Retinal pigment epithelial cell (primary cell): ENCODE measurements at regions not wholly inside any gene's neighbourhood (a gene's known extent, or its start where the extent isn't known, plus 50 kb on each side); places are given as distances from the start of the nearest gene placed in this dataset.

Source experiments
- DNase-seq: peaks from one replicate; pipeline ENCODE4 v3.0.0-alpha.2; 2010; ENCODE audit warnings: low read depth
- H3K4me3 ChIP-seq: 2 replicates; pipeline ENCODE4 v1.5.1; 2011; ENCODE audit warnings: mild to moderate bottlenecking, low read length, control low read depth, moderate library complexity
- CTCF ChIP-seq: conservative IDR thresholded peaks from 2 replicates; pipeline ENCODE4 v1.5.1; 2011; ENCODE audit warnings: low read depth, low read length, control low read depth, inconsistent platforms

DNA sequence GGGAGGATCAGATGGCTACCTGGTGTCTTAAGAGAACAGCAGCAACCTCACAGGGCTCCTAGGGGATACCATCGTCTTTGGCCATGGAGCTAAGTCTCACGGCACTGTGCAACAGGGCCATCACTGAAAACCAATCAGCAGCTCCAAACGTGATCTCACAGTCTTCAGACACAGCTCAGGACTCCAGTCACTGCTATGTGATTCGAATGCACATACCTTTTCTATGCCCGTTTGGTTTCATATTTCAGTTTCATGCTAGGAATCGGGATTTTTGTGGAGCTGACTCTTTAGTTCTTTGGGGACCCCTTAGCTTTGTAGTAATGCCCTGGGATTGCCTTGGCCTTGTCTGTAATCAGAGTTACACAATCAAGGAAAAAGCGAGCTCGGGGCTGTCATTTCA, 162.8 kb upstream of the CDH11 start:
- no peak overlapping the region for H3K4me3 ChIP-seq
- TF ChIP-seq CTCF = no peak
- DNase-seq = no peak

DNA sequence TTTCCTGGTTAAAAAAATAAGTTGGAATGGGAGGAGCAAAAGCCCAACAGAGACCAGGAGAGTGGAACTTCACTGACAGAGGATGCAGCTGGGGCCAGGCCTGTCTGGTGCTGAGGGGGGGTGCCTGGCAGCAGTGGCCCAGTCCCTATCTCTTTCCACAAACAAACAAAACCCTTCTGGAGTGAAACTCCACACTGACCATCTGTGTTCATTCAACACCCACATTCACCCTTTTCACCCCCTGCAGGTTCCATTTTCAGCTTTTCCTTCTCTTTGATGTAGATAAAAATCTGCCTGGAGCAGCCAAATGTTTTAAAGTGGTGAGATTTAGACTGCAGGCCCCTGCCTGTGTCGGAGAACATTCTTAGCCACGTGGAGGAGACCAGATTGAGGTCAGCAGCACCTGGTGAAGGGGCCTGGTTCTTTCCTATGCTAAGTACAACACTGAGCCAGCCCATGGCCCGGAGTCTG, 161.4 kb upstream of the CDH11 start:
- no peak overlapping the region for H3K4me3 ChIP-seq
- no peak for TF ChIP-seq CTCF
- no peak for DNase-seq

DNA sequence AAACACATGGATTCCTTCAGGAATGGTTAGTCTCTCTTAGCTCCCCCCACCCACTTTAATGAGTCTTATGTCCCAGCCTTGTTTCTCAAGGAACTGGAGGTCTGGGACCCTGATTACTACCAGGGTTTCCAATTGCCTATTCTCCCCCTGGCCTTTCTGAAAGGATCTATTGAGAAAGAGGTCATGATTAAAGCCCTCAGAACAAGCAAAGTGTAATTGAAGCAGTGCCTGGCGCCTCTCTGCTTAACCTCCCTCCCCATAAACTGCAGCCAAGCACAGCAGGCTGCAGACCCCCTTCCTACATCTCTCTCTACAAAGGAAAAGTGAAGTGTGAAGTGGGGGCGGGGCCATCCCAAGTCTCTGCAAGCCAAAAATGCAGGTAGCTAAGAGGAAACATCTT, 159.7 kb upstream of the CDH11 start:
- no peak overlapping the region for H3K4me3 ChIP-seq
- TF ChIP-seq CTCF = no peak
- no peak for DNase-seq

GRCh38 chr16:65280845-65281512, 159.1 kb upstream of the CDH11 start:
- TF ChIP-seq CTCF = no peak

GRCh38 chr16:65279576-65279975, 157.7 kb upstream of the CDH11 start:
- no peak for DNase-seq
- TF ChIP-seq CTCF = no peak
- no peak overlapping the region for H3K4me3 ChIP-seq

More at GRCh38 chr16:65280845-65281512, 159.1 kb upstream of the CDH11 start:
- DNase-seq = no peak
- no peak overlapping the region for H3K4me3 ChIP-seq

GRCh38 chr16:65278874-65279273, 157.0 kb upstream of the CDH11 start:
- TF ChIP-seq CTCF = no peak
- DNase-seq = no peak
- H3K4me3 ChIP-seq = no peak overlapping the region

DNA sequence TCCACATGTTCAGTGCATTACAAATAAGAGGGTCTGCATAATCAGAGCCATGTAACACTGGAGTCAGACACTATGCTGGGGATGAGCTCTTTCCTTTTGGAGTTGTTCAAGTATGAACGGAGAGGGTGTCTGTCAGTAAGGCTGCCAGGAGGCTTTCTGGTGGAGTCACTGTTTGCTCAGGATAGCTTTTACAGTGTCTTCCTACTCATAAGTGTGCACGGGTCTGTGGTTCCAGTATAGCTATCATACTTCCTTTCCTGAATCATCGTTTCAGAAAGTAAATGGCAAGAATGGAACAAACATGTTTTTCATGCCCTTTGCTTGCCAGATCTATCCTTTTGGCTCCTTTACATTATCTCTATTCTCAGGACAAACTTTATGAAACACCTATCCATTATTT, 152.7 kb upstream of the CDH11 start:
- H3K4me3 ChIP-seq = no peak overlapping the region
- no peak for TF ChIP-seq CTCF
- DNase-seq = no peak
